Thoracic aorta (tissue), 2 donors: ENCODE measurements at regions not wholly inside any gene's neighbourhood (a gene's known extent, or its start where the extent isn't known, plus 50 kb on each side); places are given as distances from the start of the nearest gene placed in this dataset.
"Not testable (repeated sequence)": the region's sequence is repeated elsewhere in the genome, so short reads cannot be mapped to it uniquely, and the experiment has no call there.

Experiments used
- ATAC-seq: fragments of 150-250 bp; one replicate; pipeline ENCODE4 v1.8.0; 2017; ENCODE audit warnings: low read depth; ENCODE audit not compliant: insufficient number of reproducible peaks, low FRiP score
- DNase-seq: peaks from one replicate; pipeline ENCODE4 v3.0.0-alpha.2; 2020; ENCODE audit warnings: low spot score
- H3K27ac ChIP-seq, 2 donors: fragments of 200-600 bp; sonication (generic); 1 replicate in 1 of 2; 2 replicates in 1 of 2; pipeline ENCODE4 v1.5.1; 2016; ENCODE audit warnings: mild to moderate bottlenecking in 2 of 2, moderate library complexity in 2 of 2
- H3K27me3 ChIP-seq: fragments of 200-600 bp; sonication (generic); replicated peaks from 2 replicates; pipeline ENCODE4 v1.6.0; 2016; ENCODE audit warnings: mild to moderate bottlenecking; ENCODE audit not compliant: insufficient read depth
- H3K36me3 ChIP-seq: fragments of 200-600 bp; sonication (generic); one replicate; pipeline ENCODE4 v1.5.1; 2016
- H3K4me1 ChIP-seq, 2 donors: fragments of 200-600 bp; sonication (generic); 1 replicate in 1 of 2; 2 replicates in 1 of 2; pipeline versions ENCODE4 v1.5.1 to v1.6.0; 2016; ENCODE audit warnings: low read depth in 2 of 2, mild to moderate bottlenecking in 1 of 2; ENCODE audit not compliant: control insufficient read depth in 1 of 2
- H3K4me3 ChIP-seq: fragments of 200-600 bp; sonication (generic); 2 replicates; pipeline ENCODE4 v1.5.1; 2016; ENCODE audit warnings: mild to moderate bottlenecking
- H3K9me3 ChIP-seq: fragments of 200-600 bp; sonication (generic); 2 replicates; pipeline ENCODE4 v1.5.1; 2016

- not testable (repeated sequence) for H3K9me3 ChIP-seq, H3K27me3 ChIP-seq
Observed at GRCh38 chr7:76971201-76971600, 61.0 kb downstream of the SPDYE17 start.

GRCh38 chr7:76969892-76970291 lies 62.3 kb downstream of the SPDYE17 start:
- not testable (repeated sequence) for H3K27me3 ChIP-seq, H3K36me3 ChIP-seq, ATAC-seq, H3K4me1 ChIP-seq, H3K27ac ChIP-seq, H3K9me3 ChIP-seq, DNase-seq, H3K4me3 ChIP-seq

More at GRCh38 chr7:76971201-76971600, 61.0 kb downstream of the SPDYE17 start:
- H3K4me1 ChIP-seq, DNase-seq, H3K36me3 ChIP-seq, H3K27ac ChIP-seq, ATAC-seq, H3K4me3 ChIP-seq: not testable (repeated sequence)

- H3K27me3 ChIP-seq, H3K27ac ChIP-seq, DNase-seq, H3K36me3 ChIP-seq, ATAC-seq, H3K9me3 ChIP-seq, H3K4me3 ChIP-seq, H3K4me1 ChIP-seq: not testable (repeated sequence)
Observed at GRCh38 chr7:76965731-76966548, 66.2 kb downstream of the SPDYE17 start.

- H3K4me3 ChIP-seq, H3K4me1 ChIP-seq, H3K9me3 ChIP-seq, H3K27me3 ChIP-seq, H3K27ac ChIP-seq, DNase-seq, ATAC-seq, H3K36me3 ChIP-seq: not testable (repeated sequence)
Observed at GRCh38 chr7:76964050-76964449, 68.1 kb downstream of the SPDYE17 start.

GRCh38 chr7:76963061-76963460 lies 69.1 kb downstream of the SPDYE17 start:
- H3K27me3 ChIP-seq, ATAC-seq, H3K27ac ChIP-seq, H3K9me3 ChIP-seq, H3K4me3 ChIP-seq, DNase-seq, H3K36me3 ChIP-seq, H3K4me1 ChIP-seq: not testable (repeated sequence)

GRCh38 chr7:76960400-76960986 lies 71.7 kb downstream of the SPDYE17 start:
- DNase-seq, H3K4me3 ChIP-seq, H3K9me3 ChIP-seq, H3K27me3 ChIP-seq, H3K4me1 ChIP-seq, H3K27ac ChIP-seq, H3K36me3 ChIP-seq, ATAC-seq: not testable (repeated sequence)

GRCh38 chr7:76959573-76960399 lies 72.4 kb downstream of the SPDYE17 start:
- not testable (repeated sequence) for DNase-seq, H3K9me3 ChIP-seq, H3K27me3 ChIP-seq, H3K4me1 ChIP-seq, H3K4me3 ChIP-seq, H3K27ac ChIP-seq, H3K36me3 ChIP-seq
- peak; percentile 67 for ATAC-seq

GRCh38 chr7:76956531-76956930 lies 75.6 kb downstream of the SPDYE17 start:
- not testable (repeated sequence) for H3K9me3 ChIP-seq, DNase-seq, H3K4me3 ChIP-seq, H3K27me3 ChIP-seq, H3K4me1 ChIP-seq, H3K36me3 ChIP-seq, H3K27ac ChIP-seq, ATAC-seq

GRCh38 chr7:76955124-76955523 lies 77.0 kb downstream of the SPDYE17 start:
- not testable (repeated sequence) for ATAC-seq, H3K4me1 ChIP-seq, H3K27ac ChIP-seq, H3K4me3 ChIP-seq, H3K27me3 ChIP-seq, H3K9me3 ChIP-seq, H3K36me3 ChIP-seq, DNase-seq

- not testable (repeated sequence) for DNase-seq, ATAC-seq, H3K4me1 ChIP-seq, H3K9me3 ChIP-seq, H3K27ac ChIP-seq, H3K27me3 ChIP-seq, H3K4me3 ChIP-seq, H3K36me3 ChIP-seq
Observed at GRCh38 chr7:76944603-76945002, 87.6 kb downstream of the SPDYE17 start.

GRCh38 chr7:76941809-76942765 lies 90.1 kb downstream of the SPDYE17 start:
- not testable (repeated sequence) for H3K27me3 ChIP-seq, DNase-seq, H3K4me1 ChIP-seq, H3K27ac ChIP-seq, ATAC-seq, H3K9me3 ChIP-seq, H3K36me3 ChIP-seq, H3K4me3 ChIP-seq
